GM12874 (cell line): ENCODE measurements at regions not wholly inside any gene's neighbourhood (a gene's known extent, or its start where the extent isn't known, plus 50 kb on each side); places are given as distances from the start of the nearest gene placed in this dataset.

ENCODE experiments used
- CTCF ChIP-seq: IDR thresholded peaks from 2 replicates; pipeline ENCODE4 v1.5.1; 2011; ENCODE audit warnings: low read depth, mild to moderate bottlenecking, control low read depth, low read length, moderate library complexity; ENCODE audit not compliant: insufficient read depth

GRCh38 chr13:44224450-44225149 is 149.0 kb upstream of the SERP2 start:
- no peak for TF ChIP-seq CTCF

DNA sequence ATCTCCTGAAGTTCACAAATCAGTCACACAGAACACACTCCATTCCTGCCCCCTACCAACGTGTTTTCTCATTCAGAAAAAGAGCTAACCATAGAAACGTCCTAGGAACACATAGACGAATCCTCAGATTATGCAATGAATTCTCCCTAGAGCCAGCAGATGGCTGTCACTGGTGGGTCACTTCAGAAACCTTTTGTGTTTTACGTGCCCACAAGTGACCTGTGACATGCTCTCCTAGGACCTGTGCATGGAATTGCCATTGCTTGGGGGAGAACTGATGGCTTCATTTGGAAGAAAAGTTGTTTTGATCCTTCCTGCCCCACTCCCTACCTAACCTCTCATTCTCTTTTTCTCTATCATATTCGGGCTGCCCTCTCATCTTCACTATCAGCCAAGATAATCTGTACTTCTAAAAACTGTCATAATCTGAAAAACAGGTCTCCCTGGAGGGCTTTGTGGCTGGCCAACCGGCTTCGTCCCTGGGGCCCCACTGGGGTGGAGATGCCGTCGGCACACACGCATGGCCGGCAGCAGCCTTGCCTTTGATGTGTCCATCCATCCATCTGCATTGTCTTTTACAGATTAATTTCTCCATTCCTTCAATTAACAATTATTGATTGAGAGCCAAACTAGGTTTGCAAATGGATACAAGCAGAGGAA is 144.1 kb upstream of the SERP2 start:
- no peak for TF ChIP-seq CTCF

- TF ChIP-seq CTCF: no peak
These were observed 143.6 kb upstream of the SERP2 start for GRCh38 chr13:44230071-44230470.

GRCh38 chr13:44230736-44231135 is 142.9 kb upstream of the SERP2 start:
- no peak for TF ChIP-seq CTCF

GRCh38 chr13:44231786-44232516 is 141.7 kb upstream of the SERP2 start:
- TF ChIP-seq CTCF: no peak

DNA sequence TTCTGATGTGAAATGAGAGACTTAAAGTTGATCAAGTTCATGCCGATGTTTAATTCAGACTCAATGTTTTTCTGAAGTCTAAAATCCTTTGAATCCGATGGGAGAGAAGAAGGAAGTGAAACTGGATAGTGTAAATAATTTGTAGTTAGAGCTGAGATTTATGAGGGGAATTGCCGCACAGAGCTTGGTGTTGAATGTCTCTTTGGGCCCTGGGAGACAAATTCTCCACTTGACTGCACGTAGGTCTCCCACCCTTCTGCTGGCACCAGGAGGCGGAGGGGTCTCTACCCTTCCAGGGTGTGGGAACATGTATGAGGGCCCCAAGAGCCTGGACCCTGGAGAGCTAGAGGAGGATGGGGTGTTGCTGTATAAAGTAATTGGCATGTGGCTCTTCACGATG is 140.8 kb upstream of the SERP2 start:
- TF ChIP-seq CTCF: no peak

DNA sequence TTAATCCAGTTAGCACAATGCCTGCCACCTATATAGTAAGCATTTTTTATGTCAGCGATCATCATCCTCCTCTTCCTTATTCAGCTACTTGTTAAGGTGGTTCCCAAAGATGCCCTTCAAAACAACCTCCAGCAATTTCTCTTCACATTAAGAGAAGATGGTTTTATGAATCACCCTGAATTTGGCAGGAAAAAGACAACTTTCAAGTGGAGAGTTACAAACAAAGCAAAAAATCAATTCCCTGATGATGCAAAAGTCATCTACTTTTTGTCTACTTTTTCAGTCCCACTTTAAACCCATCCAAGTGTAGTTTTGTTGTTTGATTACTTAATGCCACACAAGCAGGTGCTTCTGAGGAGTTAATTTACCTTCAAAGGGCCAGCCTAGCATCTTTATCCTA is 139.1 kb upstream of the SERP2 start:
- no peak for TF ChIP-seq CTCF
